Muscle layer of colon (tissue), 2 donors: ENCODE measurements at regions not wholly inside any gene's neighbourhood (a gene's known extent, or its start where the extent isn't known, plus 50 kb on each side); places are given as distances from the start of the nearest gene placed in this dataset.
"Not testable (repeated sequence)": the region's sequence is repeated elsewhere in the genome, so short reads cannot be mapped to it uniquely, and the experiment has no call there.

Experiments used
- H3K27ac ChIP-seq: one replicate; pipeline ENCODE4 v1.7.0; 2013; ENCODE audit warnings: low read depth, mild to moderate bottlenecking, low read length, moderate library complexity
- H3K27me3 ChIP-seq, 2 donors: one replicate each; pipeline ENCODE4 v1.7.0; 2013; ENCODE audit warnings: low read length in 2 of 2, mild to moderate bottlenecking in 2 of 2; ENCODE audit not compliant: insufficient read depth in 2 of 2, control insufficient read depth in 1 of 2
- H3K36me3 ChIP-seq: one replicate; pipeline ENCODE4 v1.7.0; 2013; ENCODE audit warnings: mild to moderate bottlenecking, low read length; ENCODE audit not compliant: insufficient read depth
- H3K4me1 ChIP-seq: one replicate; pipeline ENCODE4 v1.7.0; 2013; ENCODE audit warnings: mild to moderate bottlenecking, low read length; ENCODE audit not compliant: insufficient read depth
- H3K4me3 ChIP-seq, 2 donors: one replicate each; pipeline ENCODE4 v1.7.0; 2013; ENCODE audit warnings: low read length in 2 of 2, low read depth in 1 of 2, mild to moderate bottlenecking in 1 of 2, moderate library complexity in 1 of 2
- H3K9ac ChIP-seq: one replicate; pipeline ENCODE4 v1.7.0; 2013; ENCODE audit warnings: low read length
- H3K9me3 ChIP-seq: one replicate; pipeline ENCODE4 v1.7.0; 2013; ENCODE audit warnings: mild to moderate bottlenecking, low read length
- donor health status: abdominal sarcoma.
- donor health status: Adenocarcinoma of cecum.

- H3K27me3 ChIP-seq: no peaks in the 10 kb centered on the region
- no peaks in the 10 kb centered on the region for H3K36me3 ChIP-seq
- no peaks in the 10 kb centered on the region for H3K4me1 ChIP-seq
- H3K9me3 ChIP-seq: no peaks in the 10 kb centered on the region
- H3K4me3 ChIP-seq: no peak overlapping the region
- no peak overlapping the region for H3K9ac ChIP-seq
- H3K27ac ChIP-seq: no peak overlapping the region
Measured at GRCh38 chr6:47407300-47408281, 70.0 kb upstream of the CD2AP start.

- H3K4me3 ChIP-seq: peak overlapping the region; percentile 15 to 48
- H3K4me1 ChIP-seq: no peaks in the 10 kb centered on the region
- H3K9me3 ChIP-seq: no peaks in the 10 kb centered on the region
- no peaks in the 10 kb centered on the region for H3K36me3 ChIP-seq
- H3K27me3 ChIP-seq: no peaks in the 10 kb centered on the region
- H3K27ac ChIP-seq: no peak overlapping the region
- no peak overlapping the region for H3K9ac ChIP-seq
Measured at GRCh38 chr6:47413752-47414422, 63.7 kb upstream of the CD2AP start.

- Histone ChIP-seq H3K27ac (no peak overlapping the region), H3K4me3 (peak overlapping the region; percentile 15 to 48), H3K4me1 (no peaks in the 10 kb centered on the region), H3K9ac (no peak overlapping the region), H3K27me3 (no peaks in the 10 kb centered on the region), H3K36me3 (no peaks in the 10 kb centered on the region), H3K9me3 (no peaks in the 10 kb centered on the region)
Measured at GRCh38 chr6:47414423-47415167, 63.0 kb upstream of the CD2AP start.

- no peak overlapping the region for H3K27ac ChIP-seq
- no peaks in the 10 kb centered on the region for H3K9me3 ChIP-seq
- H3K4me1 ChIP-seq: no peaks in the 10 kb centered on the region
- no peak overlapping the region for H3K9ac ChIP-seq
- H3K36me3 ChIP-seq: no peaks in the 10 kb centered on the region
- no peaks in the 10 kb centered on the region for H3K27me3 ChIP-seq
- H3K4me3 ChIP-seq: no peak overlapping the region
Measured at GRCh38 chr6:47416396-47417345, 60.9 kb upstream of the CD2AP start.

- no peaks in the 10 kb centered on the region for H3K36me3 ChIP-seq
- no peak overlapping the region for H3K9ac ChIP-seq
- no peaks in the 10 kb centered on the region for H3K27me3 ChIP-seq
- no peaks in the 10 kb centered on the region for H3K4me1 ChIP-seq
- no peak overlapping the region for H3K4me3 ChIP-seq
- H3K9me3 ChIP-seq: no peaks in the 10 kb centered on the region
- no peak overlapping the region for H3K27ac ChIP-seq
Measured at GRCh38 chr6:47419621-47420020, 58.0 kb upstream of the CD2AP start.

GRCh38 chr6:47420394-47421371, 56.9 kb upstream of the CD2AP start:
- no peak overlapping the region for H3K4me3 ChIP-seq
- H3K27ac ChIP-seq: no peak overlapping the region
- no peaks in the 10 kb centered on the region for H3K4me1 ChIP-seq
- no peaks in the 10 kb centered on the region for H3K9me3 ChIP-seq
- H3K27me3 ChIP-seq: no peaks in the 10 kb centered on the region
- H3K36me3 ChIP-seq: no peaks in the 10 kb centered on the region
- no peak overlapping the region for H3K9ac ChIP-seq

GRCh38 chr6:47423079-47423478, 54.5 kb upstream of the CD2AP start:
- H3K4me3 ChIP-seq: no peak overlapping the region
- H3K36me3 ChIP-seq: no peaks in the 10 kb centered on the region
- no peaks in the 10 kb centered on the region for H3K27me3 ChIP-seq
- no peaks in the 10 kb centered on the region for H3K9me3 ChIP-seq
- H3K9ac ChIP-seq: no peak overlapping the region
- H3K4me1 ChIP-seq: no peaks in the 10 kb centered on the region
- no peak overlapping the region for H3K27ac ChIP-seq

GRCh38 chr6:47424436-47424836, 53.2 kb upstream of the CD2AP start:
- Histone ChIP-seq H3K36me3 (no peaks in the 10 kb centered on the region), H3K9ac (no peak overlapping the region), H3K27ac (no peak overlapping the region), H3K9me3 (peaks cover 7% of the 10 kb centered on the region), H3K27me3 (no peaks in the 10 kb centered on the region), H3K4me1 (no peaks in the 10 kb centered on the region), H3K4me3 (no peak overlapping the region)

GRCh38 chr6:47425724-47426123, 51.9 kb upstream of the CD2AP start:
- not testable (repeated sequence) for H3K9ac ChIP-seq, H3K9me3 ChIP-seq, H3K27ac ChIP-seq, H3K36me3 ChIP-seq, H3K4me3 ChIP-seq, H3K4me1 ChIP-seq, H3K27me3 ChIP-seq
